ENCODE measurements at regions not wholly inside any gene's neighbourhood (a gene's known extent, or its start where the extent isn't known, plus 50 kb on each side); places are given as distances from the start of the nearest gene placed in this dataset.

- TF ChIP-seq, protein P1, sequence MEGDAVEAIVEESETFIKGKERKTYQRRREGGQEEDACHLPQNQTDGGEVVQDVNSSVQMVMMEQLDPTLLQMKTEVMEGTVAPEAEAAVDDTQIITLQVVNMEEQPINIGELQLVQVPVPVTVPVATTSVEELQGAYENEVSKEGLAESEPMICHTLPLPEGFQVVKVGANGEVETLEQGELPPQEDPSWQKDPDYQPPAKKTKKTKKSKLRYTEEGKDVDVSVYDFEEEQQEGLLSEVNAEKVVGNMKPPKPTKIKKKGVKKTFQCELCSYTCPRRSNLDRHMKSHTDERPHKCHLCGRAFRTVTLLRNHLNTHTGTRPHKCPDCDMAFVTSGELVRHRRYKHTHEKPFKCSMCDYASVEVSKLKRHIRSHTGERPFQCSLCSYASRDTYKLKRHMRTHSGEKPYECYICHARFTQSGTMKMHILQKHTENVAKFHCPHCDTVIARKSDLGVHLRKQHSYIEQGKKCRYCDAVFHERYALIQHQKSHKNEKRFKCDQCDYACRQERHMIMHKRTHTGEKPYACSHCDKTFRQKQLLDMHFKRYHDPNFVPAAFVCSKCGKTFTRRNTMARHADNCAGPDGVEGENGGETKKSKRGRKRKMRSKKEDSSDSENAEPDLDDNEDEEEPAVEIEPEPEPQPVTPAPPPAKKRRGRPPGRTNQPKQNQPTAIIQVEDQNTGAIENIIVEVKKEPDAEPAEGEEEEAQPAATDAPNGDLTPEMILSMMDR (conservative IDR thresholded peaks at IDR 0.05; ENCODE audit: low read length): no peak
- no peak for TF ChIP-seq EZH2phosphoT487 (IDR thresholded peaks at IDR 0.05; ENCODE audit: borderline replicate concordance, low read depth, low read length)
Observed at GRCh38 chr3:160081958-160082533, 93.4 kb downstream of the IL12A start.
